RPMI8226 (cell line): ENCODE measurements at regions not wholly inside any gene's neighbourhood (a gene's known extent, or its start where the extent isn't known, plus 50 kb on each side); places are given as distances from the start of the nearest gene placed in this dataset.
"Not testable (repeated sequence)": the region's sequence is repeated elsewhere in the genome, so short reads cannot be mapped to it uniquely, and the experiment has no call there.

Source experiments
- DNase-seq: peaks from one replicate; pipeline ENCODE4 v3.0.0-alpha.2; 2015

GRCh38 chr5:100697970-100698369 is 162.8 kb downstream of the FAM174A start:
- DNase-seq = no peak

GRCh38 chr5:100706776-100707175 is 171.6 kb downstream of the FAM174A start:
- peak; percentile 32 for DNase-seq

- DNase-seq = no peak
Measured at GRCh38 chr5:100708645-100709171, 173.5 kb downstream of the FAM174A start.

GRCh38 chr5:100709771-100710170 is 174.6 kb downstream of the FAM174A start:
- no peak for DNase-seq

GRCh38 chr5:100714780-100715179 is 179.6 kb downstream of the FAM174A start:
- not testable (repeated sequence) for DNase-seq

- peak; percentile 37 for DNase-seq
Measured at GRCh38 chr5:100722657-100723056, 180.4 kb downstream of the ST8SIA4 start.

- DNase-seq = peak; percentile 80
Measured at GRCh38 chr5:100723229-100723628, 179.9 kb downstream of the ST8SIA4 start.

GRCh38 chr5:100726116-100726515 is 177.0 kb downstream of the ST8SIA4 start:
- DNase-seq = no peak

- peak; percentile 88 for DNase-seq
Measured at GRCh38 chr5:100731768-100732167, 171.3 kb downstream of the ST8SIA4 start.

GRCh38 chr5:100746730-100747129 is 156.4 kb downstream of the ST8SIA4 start:
- DNase-seq = peak; percentile 67

GRCh38 chr5:100749771-100750284 is 153.3 kb downstream of the ST8SIA4 start:
- no peak for DNase-seq

- DNase-seq = no peak
Measured at GRCh38 chr5:100755435-100755834, 147.6 kb downstream of the ST8SIA4 start.
